Activated CD8-positive, alpha-beta T cell treated with anti-CD3 and anti-CD28 coated beads for 36 hours (primary cell): ENCODE measurements at regions not wholly inside any gene's neighbourhood (a gene's known extent, or its start where the extent isn't known, plus 50 kb on each side); places are given as distances from the start of the nearest gene placed in this dataset.
A peak's percentile ranks its signal among the peaks of the same experiment; 100 is the strongest.

Experiments used
- ATAC-seq: fragments of 200-7000 bp; cut with Tn5 transposase; one replicate; pipeline ENCODE4 v1.10.0; 2021; ENCODE audit warnings: mild to moderate bottlenecking, moderate library complexity
- CTCF ChIA-PET: fragments of 350-600 bp; sonication (Branson Sonifier 250); formaldehyde crosslinking; loops from one replicate; lab custom pipeline; 2021; ENCODE audit warnings: antibody characterized with exemption; lab: Charles Lee
- POLR2A ChIA-PET: fragments of 350-600 bp; sonication (Branson Sonifier 250); formaldehyde crosslinking; loops from one replicate; lab custom pipeline; 2021; ENCODE audit warnings: antibody characterized with exemption; lab: Charles Lee
- DNase-seq: peaks from one replicate; pipeline ENCODE4 v3.0.0-alpha.2; 2020
- H3K27ac Mint-ChIP-seq: one replicate; pipeline ENCODE4 v1.8.0; 2021; ENCODE audit warnings: mild to moderate bottlenecking, mixed read lengths
- H3K27me3 Mint-ChIP-seq: one replicate; pipeline ENCODE4 v1.8.0; 2021; ENCODE audit warnings: mixed read lengths
- H3K36me3 Mint-ChIP-seq: one replicate; pipeline ENCODE4 v1.8.0; 2021; ENCODE audit warnings: low read depth, mixed read lengths
- H3K4me1 Mint-ChIP-seq: one replicate; pipeline ENCODE4 v1.8.0; 2021; ENCODE audit warnings: low read depth, mixed read lengths
- H3K4me3 Mint-ChIP-seq: one replicate; pipeline ENCODE4 v1.8.0; 2021; ENCODE audit warnings: mild to moderate bottlenecking, moderate library complexity, mixed read lengths
- H3K9me3 Mint-ChIP-seq: one replicate; pipeline ENCODE4 v1.8.0; 2021; ENCODE audit warnings: mixed read lengths
- intact Hi-C: fragments of 100-400 bp; cut with micrococcal nuclease; formaldehyde crosslinking; loops from one replicate; pipeline ENCODE4 v1.10.0; 2022
- TF ChIP-seq, protein P1 (sequence below): fragments of 200-600 bp; IDR thresholded peaks from one replicate; pipeline ENCODE4 v1.8.0; 2022; ENCODE audit warnings: antibody characterized with exemption, mild to moderate bottlenecking

GRCh38 chr6:139531148-139532115 is 157.0 kb upstream of the CITED2 start:
- H3K9me3 Mint-ChIP-seq = peaks cover 2% of the 10 kb centered on the region
- H3K27ac Mint-ChIP-seq = peak overlapping the region; percentile 93
- peaks cover 1% of the 10 kb centered on the region for H3K36me3 Mint-ChIP-seq
- peaks cover 35% of the 10 kb centered on the region for H3K4me1 Mint-ChIP-seq
- peak overlapping the region; percentile 53 for H3K4me3 Mint-ChIP-seq
- TF ChIP-seq, protein P1, sequence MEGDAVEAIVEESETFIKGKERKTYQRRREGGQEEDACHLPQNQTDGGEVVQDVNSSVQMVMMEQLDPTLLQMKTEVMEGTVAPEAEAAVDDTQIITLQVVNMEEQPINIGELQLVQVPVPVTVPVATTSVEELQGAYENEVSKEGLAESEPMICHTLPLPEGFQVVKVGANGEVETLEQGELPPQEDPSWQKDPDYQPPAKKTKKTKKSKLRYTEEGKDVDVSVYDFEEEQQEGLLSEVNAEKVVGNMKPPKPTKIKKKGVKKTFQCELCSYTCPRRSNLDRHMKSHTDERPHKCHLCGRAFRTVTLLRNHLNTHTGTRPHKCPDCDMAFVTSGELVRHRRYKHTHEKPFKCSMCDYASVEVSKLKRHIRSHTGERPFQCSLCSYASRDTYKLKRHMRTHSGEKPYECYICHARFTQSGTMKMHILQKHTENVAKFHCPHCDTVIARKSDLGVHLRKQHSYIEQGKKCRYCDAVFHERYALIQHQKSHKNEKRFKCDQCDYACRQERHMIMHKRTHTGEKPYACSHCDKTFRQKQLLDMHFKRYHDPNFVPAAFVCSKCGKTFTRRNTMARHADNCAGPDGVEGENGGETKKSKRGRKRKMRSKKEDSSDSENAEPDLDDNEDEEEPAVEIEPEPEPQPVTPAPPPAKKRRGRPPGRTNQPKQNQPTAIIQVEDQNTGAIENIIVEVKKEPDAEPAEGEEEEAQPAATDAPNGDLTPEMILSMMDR = no peak
- no peaks in the 10 kb centered on the region for H3K27me3 Mint-ChIP-seq
- CTCF ChIA-PET = interaction anchor here (1.9 kb wide), 1 partner anchor 162 kb away, joined by 5 read pairs; no protein-coding TSS in a partner anchor
- ATAC-seq (peak; percentile 85), DNase-seq (peak; percentile 62)
- intact Hi-C loops = no loop called here
- POLR2A ChIA-PET = interaction anchor here (1.5 kb wide), 1 partner anchor 156 kb away, joined by 5 read pairs; the partner anchor contains the start of gene CITED2

DNA sequence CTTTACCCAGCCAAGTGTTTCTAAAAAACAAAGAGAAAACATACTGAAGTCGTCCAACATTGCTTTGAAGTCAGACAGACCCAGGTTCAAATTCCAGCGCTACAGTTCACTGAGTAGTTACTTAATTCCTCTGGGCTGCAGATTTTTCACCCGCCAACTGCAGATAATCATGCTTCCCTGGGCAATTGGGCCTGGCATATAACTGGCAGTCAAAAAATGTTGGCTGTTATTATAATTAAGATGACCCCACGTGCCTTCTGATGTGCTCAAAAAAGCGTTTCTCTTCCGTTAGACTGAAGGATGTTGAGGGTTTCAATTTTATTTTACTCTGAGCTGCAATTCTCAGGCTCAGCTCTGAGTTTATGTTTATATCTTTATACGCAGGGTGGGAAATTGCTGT is 156.1 kb upstream of the CITED2 start:
- TF ChIP-seq, protein P1 = no peak
- DNase-seq (no peak), ATAC-seq (peak; percentile 42)
- no peaks in the 10 kb centered on the region for H3K27me3 Mint-ChIP-seq
- ChIA-PET CTCF (interaction anchor here (1.9 kb wide), 1 partner anchor 161 kb away, joined by 5 read pairs; no protein-coding TSS in a partner anchor), POLR2A (interaction anchor here (1.5 kb wide), 1 partner anchor 155 kb away, joined by 5 read pairs; the partner anchor contains the start of gene CITED2)
- peak overlapping the region; percentile 53 for H3K4me3 Mint-ChIP-seq
- peaks cover 2% of the 10 kb centered on the region for H3K9me3 Mint-ChIP-seq
- H3K4me1 Mint-ChIP-seq = peaks cover 35% of the 10 kb centered on the region
- H3K27ac Mint-ChIP-seq = peak overlapping the region; percentile 93
- peaks cover 1% of the 10 kb centered on the region for H3K36me3 Mint-ChIP-seq
- intact Hi-C loops = no loop called here

- Mint-ChIP-seq H3K27ac (peak overlapping the region; percentile 29), H3K4me1 (peaks cover 29% of the 10 kb centered on the region), H3K27me3 (no peaks in the 10 kb centered on the region), H3K9me3 (peaks cover 2% of the 10 kb centered on the region), H3K36me3 (peaks cover 1% of the 10 kb centered on the region), H3K4me3 (no peak overlapping the region)
- ATAC-seq (no peak), DNase-seq (no peak)
- ChIA-PET CTCF (no interaction called here), POLR2A (no interaction called here)
- intact Hi-C loops = loop anchor here (10.0 kb wide), 1 partner anchor 155 kb away; the partner anchor contains the start of gene CITED2
- TF ChIP-seq, protein P1 = no peak
Observed at GRCh38 chr6:139529420-139529819, 155.0 kb upstream of the CITED2 start.

DNA sequence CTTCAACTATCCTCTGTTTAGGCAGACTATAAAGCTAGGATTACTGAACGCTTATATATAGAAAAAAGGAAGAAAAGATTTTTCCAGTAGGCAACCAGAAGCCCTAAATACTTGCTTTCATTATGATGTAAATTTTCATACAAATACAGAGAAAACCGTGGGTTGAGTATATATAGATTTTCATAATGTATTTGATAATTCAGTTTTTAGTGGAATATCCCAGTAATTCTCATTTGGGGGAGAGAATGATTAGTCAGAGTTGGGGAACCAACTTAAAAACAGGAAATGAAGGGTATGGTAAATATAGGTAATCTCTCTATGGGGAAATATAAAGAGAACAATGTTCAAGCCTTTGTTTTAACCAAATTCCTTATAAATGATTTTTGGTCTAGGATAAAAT is 154.0 kb upstream of the CITED2 start:
- Mint-ChIP-seq H3K27ac (peak overlapping the region; percentile 11), H3K4me3 (no peak overlapping the region), H3K36me3 (peaks cover 1% of the 10 kb centered on the region), H3K9me3 (peaks cover 2% of the 10 kb centered on the region), H3K4me1 (peaks cover 23% of the 10 kb centered on the region), H3K27me3 (no peaks in the 10 kb centered on the region)
- ChIA-PET POLR2A (no interaction called here), CTCF (interaction anchor here (1.0 kb wide), 2 partner anchors 153 to 309 kb away, joined by 3 read pairs; no protein-coding TSS in a partner anchor)
- intact Hi-C loops = loop anchor here (10.0 kb wide), 1 partner anchor 154 kb away; the partner anchor contains the start of gene CITED2
- no peak for DNase-seq
- TF ChIP-seq, protein P1 = no peak
- no peak for ATAC-seq
